Right hindlimb (tissue), 1 donor: ENCODE measurements at regions not wholly inside any gene's neighbourhood (a gene's known extent, or its start where the extent isn't known, plus 50 kb on each side); places are given as distances from the start of the nearest gene placed in this dataset.
"Not testable (repeated sequence)": the region's sequence is repeated elsewhere in the genome, so short reads cannot be mapped to it uniquely, and the experiment has no call there.

Experiments used
- DNase-seq: peaks from one replicate; pipeline ENCODE4 v3.0.0-alpha.2; 2018

- DNase-seq = no peak
Observed at GRCh38 chr3:159748425-159748824, 240.2 kb upstream of the IL12A start.

DNA sequence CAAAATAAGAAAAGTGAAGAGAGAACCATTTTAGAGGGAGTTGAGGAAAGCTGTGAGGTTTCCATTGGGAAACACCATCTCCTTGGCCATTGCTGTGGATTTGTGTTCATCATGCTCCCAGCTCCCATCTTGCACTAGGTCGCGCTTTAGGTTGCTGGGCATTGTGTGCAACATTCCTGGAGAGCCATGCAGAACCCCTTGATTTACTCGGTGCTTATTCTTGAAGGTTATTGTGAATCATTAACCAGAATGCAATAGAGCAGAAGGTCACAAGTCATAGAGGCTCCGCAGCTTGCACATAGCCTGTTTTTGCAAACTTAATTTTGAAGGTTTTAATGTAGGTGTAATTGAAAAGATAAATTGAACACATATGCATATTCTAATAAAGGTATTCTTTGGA is 239.2 kb upstream of the IL12A start:
- no peak for DNase-seq

GRCh38 chr3:159751146-159751545 is 237.5 kb upstream of the IL12A start:
- no peak for DNase-seq

DNA sequence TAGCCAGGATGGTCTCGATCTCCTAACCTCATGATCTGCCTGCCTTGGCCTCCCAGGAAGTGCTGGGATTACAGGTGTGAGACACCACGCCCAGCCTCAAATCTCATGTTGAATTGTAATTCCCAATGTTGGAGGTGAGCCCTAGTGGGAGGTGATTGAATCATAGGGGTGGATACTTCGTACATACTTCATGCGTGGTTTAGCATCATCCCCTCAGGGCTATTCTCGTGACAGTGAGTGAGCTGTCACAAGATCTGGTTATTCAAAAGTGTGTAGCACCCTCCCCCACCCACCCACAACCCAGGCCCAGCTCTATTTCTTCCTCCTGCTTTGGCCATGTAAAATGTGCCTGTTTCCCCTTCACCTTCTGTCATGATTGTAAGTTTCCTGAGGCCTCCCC is 236.9 kb upstream of the IL12A start:
- DNase-seq = no peak

DNA sequence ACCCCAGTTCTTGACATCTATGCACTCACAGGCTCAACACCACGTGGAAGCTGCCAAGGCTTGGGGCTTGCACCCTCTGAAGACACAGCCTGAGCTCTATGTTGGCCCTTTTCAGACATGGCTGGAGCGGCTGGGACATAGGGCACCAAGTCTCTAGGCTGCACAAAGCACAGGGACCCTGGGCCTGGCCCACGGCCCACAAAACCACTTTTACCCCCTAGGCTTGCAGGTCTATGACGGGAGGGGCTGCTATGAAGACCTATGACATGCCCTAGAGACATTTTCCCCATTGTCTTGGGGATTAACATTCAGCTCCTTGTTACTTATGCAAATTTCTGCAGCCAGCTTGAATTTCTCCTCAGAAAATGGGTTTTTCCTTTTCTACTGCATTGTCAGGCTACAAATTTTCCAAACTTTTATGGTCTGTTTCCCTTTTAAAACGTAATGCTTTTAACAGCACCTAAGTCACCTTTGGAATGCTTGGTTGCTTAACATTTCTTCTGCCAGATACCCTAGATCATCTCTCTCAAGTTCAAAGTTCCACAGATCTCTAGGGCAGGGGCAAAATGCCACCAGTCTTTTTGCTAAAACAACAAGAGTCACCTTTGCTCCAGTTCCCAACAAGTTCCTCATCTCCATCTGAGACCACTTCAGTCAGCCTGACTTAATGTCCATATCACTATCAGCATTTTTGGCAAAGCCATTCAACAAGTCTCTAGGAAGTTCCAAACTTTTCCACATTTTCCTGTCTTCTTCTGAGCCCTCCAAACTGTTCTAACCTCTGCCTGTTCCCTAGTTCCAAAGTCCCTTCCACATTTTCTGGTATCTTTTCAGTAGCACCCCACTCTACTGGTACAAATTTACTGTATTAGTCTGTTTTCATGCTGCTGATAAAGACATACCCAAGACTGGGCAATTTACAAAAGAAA is 232.1 kb upstream of the IL12A start:
- DNase-seq = not testable (repeated sequence)

- DNase-seq = no peak
Observed at GRCh38 chr3:159757341-159758060, 231.1 kb upstream of the IL12A start.

GRCh38 chr3:159760046-159760445 is 228.6 kb upstream of the IL12A start:
- DNase-seq = no peak

GRCh38 chr3:159761369-159761768 is 227.3 kb upstream of the IL12A start:
- no peak for DNase-seq

- DNase-seq = no peak
Observed at GRCh38 chr3:159761848-159762635, 226.6 kb upstream of the IL12A start.

DNA sequence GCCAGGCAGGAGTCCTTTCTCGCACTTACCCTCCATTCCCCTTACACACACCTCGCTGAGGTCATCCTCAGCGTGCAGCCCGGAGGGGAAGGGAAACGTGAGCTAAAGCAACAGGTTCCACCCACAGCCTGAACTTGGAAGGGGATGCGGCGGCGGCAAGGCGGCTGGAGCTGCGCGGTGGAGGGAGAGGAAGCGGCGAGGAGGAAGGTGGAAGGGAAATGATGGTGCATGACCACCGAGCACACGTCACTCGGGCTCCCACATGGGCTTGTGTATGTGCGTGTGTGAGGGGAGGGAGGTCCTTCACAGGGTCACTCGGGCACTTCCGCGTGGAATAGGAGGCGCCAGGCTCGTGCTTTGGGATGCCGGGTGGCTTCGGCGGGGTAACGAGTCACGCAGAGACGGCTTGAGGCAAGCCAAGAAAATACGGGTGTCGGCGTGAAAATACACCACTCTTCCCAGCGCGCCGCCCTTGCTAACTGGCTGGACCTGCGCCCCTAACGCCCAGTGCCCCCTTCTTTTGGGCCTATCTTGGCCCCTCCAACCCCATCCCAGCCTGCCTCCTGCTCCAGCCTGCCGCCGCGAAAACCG is 225.5 kb upstream of the IL12A start:
- DNase-seq = peak; percentile 77

DNA sequence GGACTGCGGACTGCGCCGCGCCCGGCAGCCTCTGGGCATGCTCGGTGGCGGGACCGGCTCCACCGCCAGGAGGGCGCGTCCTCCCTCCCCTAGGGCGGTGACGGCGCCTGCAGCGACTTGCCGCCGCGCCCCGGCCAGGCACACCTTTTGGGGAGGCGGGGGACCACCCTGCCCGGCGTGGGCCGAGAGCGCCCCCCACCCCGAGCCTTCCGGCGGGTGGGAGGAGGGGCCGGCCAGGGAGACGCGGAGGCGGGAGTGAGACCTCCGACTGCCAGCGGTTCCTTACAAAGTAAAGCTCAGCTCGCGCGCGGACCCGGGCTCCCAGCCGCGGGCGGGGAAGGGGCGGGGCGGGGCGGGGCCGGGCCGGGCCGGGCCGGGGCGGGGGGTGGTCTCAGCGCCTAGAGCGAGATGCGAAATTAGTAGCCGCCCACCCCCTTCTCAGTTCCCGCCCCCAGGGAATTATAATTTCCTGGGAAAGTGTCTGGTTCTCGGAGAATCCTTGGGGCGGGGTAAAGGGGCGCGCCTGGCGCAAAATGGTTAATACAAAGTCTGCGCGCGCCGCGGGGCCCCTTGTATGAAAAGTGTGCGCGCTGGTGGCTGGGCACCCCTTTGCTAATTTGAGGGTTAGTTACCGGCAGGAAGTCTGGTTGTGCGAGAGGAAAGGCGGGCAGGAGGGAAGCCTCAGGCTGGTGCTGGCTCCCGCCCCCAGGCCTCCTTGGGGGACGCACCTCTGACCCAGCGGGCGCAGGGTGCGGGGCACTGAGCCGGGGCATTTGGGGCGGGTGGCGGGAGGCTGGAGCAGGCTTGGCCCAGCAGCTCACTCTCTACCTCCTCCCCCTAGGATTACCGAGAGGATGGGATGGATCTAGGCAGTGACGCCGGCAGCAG is 224.8 kb upstream of the IL12A start:
- peak; percentile 87 for DNase-seq

DNA sequence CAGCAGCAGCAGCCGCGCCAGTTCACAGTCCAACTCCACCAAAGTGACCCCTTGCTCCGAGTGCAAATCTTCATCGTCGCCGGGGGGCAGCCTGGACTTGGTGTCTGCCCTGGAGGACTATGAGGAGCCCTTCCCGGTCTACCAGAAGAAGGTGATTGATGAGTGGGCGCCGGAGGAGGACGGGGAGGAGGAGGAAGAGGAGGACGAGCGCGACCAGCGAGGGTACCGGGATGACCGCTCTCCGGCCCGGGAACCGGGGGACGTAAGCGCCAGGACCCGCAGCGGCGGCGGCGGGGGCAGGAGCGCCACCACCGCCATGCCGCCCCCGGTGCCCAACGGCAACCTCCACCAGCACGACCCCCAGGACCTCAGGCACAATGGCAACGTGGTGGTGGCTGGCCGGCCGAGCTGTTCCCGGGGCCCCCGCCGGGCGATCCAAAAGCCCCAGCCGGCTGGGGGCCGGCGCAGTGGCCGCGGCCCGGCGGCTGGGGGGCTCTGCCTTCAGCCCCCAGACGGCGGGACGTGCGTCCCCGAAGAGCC is 224.1 kb upstream of the IL12A start:
- no peak for DNase-seq

DNA sequence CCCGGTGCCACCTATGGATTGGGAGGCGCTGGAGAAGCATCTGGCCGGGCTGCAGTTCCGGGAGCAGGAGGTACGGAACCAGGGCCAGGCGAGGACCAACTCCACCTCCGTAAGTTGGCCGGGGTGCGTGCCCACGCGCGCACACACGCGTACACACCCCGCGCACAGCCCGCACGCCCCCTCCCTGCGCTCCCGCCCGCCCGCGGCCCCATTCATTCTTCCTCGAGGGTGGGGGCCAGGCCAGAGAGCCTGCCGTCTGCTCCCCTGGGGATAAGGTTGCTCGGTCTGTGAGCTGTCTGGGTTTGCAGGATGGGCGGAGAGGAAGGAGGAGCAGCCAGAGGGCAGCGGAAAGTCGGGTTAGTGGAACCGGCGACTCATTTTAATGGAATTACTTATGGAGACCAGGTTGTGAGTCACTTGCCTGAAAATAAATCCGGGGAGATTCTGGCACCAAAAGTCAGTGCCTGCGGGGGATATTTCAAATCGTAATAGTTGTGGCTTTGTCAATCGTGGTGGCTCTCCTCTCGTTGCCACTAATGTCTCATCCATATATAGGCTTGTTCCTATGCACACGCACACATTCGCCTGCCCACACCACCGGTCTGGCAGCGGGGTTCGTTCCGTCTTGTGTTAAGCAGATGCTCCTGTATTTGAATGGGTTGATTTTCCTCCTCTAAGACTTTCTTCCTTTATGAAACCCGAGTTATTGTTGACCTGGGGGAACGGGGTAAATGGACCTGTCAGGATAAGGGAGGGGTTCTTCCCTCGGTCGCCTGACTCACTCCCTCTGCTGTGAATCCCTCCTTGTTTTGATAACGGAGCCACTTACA is 223.4 kb upstream of the IL12A start:
- DNase-seq = peak; percentile 84

DNA sequence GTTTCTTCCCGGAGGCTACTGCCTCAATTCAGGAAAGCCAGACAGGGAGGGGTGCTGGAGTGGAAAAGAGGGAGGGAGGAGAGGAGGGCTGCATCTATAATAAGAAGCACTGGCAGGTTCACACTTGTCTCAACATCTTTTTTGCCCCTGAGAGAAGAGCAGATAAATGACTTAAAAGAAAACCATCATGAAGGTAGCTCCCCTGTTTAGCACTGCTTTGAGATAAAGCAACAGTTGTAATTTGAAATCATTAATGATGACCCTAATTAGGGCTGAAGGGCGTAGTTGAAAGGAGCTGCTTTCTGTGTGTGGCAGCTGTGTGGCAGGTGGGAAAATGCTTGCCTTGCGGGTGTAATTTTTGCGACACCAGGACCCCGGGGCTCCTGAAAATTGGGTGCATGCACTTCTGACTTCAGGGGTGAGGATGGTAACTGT is 222.8 kb upstream of the IL12A start:
- no peak for DNase-seq

DNA sequence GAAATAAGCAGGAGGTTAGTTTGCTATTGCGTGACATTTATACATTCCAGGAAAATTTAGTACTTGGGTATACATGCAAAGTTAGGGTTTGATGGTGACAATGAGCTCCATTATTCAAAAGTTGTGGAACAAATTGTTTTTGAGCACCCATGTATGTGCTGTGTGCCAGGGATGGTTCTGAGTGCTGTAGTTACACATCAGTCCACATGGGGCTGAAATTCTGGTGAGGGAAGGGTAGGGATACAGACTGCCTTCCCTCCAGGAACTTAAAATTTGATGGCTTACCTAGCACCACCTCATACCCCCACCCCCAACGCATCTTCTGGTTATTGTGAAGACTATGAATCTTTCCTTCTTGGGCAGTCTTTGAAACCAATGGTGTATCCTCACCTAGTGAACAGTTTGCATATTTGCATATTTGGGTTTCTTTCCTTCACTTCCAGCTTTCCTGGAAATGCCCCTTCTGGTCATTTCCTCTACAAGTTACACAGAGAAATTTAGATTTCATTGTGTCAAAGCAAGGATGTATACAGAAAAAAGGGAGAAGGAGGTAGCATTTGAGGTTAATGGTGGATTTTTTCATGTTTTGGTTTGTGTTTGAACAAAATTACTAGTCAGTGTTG is 222.0 kb upstream of the IL12A start:
- no peak for DNase-seq

DNA sequence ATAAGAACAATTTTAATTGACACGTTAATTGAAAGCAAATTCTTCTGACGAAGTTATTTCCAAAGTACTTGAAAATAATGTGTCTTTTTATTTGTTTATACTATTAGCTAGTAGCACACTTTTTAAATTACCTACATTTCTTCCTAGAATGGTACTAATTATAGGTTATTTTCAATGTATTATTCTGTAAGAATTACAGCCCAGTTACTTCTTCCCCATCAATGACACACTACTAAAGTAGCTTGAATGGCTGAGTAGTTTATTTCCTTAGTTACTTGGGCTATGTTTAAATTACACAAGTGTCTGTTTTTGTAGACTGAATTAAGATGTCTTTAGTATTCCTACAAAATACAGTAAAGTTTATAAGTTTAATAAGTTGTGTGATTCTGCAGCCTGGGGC is 217.6 kb upstream of the IL12A start:
- DNase-seq = no peak

DNA sequence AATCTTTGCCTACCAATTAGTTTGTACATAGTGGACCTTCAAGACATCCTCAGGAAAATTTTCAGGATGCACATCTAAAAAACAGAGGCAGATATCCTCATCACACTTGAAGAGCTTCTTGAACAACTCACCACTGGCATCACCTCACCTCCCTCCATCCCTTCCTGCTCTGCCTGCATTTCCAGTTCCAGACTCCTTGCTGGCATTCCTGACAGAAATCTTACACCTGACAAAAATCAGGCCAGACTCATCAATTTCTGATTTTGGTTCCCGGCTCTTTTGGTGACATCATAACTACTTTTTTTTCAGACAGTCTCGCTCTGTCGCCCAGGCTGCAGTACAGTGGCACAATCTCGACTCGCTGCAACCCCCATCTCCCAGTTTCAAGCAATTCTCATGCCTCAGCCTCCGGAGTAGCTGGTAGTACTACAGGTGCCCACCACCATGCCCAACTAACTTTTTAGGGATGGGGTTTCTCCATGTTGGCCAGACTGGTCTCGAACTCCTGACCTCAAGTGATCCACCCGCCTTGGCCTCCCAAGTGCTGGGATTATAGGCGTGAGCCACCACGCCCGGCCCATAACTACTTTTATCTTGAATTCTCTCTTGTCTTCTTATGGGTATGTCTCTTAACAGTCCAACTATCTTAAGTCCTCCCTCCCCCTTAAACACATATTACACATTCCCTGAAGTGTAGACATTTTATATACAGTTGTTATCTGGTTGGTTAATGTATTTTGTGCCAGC is 216.6 kb upstream of the IL12A start:
- DNase-seq = no peak

DNA sequence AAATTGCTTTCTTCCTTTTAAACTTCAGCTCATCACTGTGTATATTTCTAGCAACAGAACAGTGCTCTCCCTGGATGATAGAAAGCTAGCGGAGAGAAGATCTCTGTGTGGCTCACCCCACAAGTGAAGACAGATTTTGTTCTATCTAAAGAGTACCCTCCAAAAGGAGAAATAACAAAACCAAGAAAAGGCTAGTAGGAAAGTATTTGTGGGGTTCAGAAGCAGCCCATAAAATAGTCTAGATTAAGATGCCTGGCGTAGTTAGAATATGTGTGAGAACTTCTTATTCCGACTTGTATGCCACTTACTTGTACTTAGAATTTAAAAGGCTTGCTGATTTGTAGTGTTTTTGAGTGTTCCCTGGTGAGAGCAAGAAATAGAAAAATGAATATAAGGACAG is 214.9 kb upstream of the IL12A start:
- no peak for DNase-seq

- peak; percentile 68 for DNase-seq
Observed at GRCh38 chr3:159775372-159775961, 213.2 kb upstream of the IL12A start.
